Calu3 (cell line): ENCODE measurements at regions not wholly inside any gene's neighbourhood (a gene's known extent, or its start where the extent isn't known, plus 50 kb on each side); places are given as distances from the start of the nearest gene placed in this dataset.

Experiments used
- BruUV-seq: library from RNA; stranded (reverse); fragments of 400-500 nt; replicated peaks from 2 replicates; lab custom pipeline; 2021; lab: Mats Ljungman, UMichigan
- CTCF ChIA-PET: fragments of 300-600 bp; sonication (Branson Sonifier 250); formaldehyde crosslinking; loops from one replicate; lab custom pipeline; 2022; ENCODE audit warnings: antibody characterized with exemption; lab: Charles Lee
- DNase-seq: peaks from one replicate; pipeline ENCODE4 v3.0.0; 2022
- H3K27ac Mint-ChIP-seq: one replicate; pipeline ENCODE4 v1.8.0; 2022; ENCODE audit warnings: mixed read lengths; ENCODE audit not compliant: unreplicated experiment
- H3K27me3 Mint-ChIP-seq: one replicate; pipeline ENCODE4 v1.8.0; 2022; ENCODE audit warnings: mixed read lengths; ENCODE audit not compliant: unreplicated experiment
- H3K36me3 Mint-ChIP-seq: one replicate; pipeline ENCODE4 v1.8.0; 2022; ENCODE audit warnings: mild to moderate bottlenecking, moderate library complexity, mixed read lengths; ENCODE audit not compliant: insufficient read depth, unreplicated experiment
- H3K4me1 Mint-ChIP-seq: one replicate; pipeline ENCODE4 v1.8.0; 2022; ENCODE audit warnings: mild to moderate bottlenecking, low read depth, mixed read lengths; ENCODE audit not compliant: unreplicated experiment
- H3K4me3 Mint-ChIP-seq: one replicate; pipeline ENCODE4 v1.8.0; 2022; ENCODE audit warnings: mild to moderate bottlenecking, low read depth, moderate library complexity, mixed read lengths; ENCODE audit not compliant: unreplicated experiment
- H3K9me3 Mint-ChIP-seq: one replicate; pipeline ENCODE4 v1.8.0; 2022; ENCODE audit warnings: low read depth, mixed read lengths; ENCODE audit not compliant: unreplicated experiment
- CTCF ChIP-seq: fragments of 200-600 bp; IDR thresholded peaks from one replicate; pipeline ENCODE4 v1.8.0; 2022; ENCODE audit warnings: antibody characterized with exemption; ENCODE audit not compliant: unreplicated experiment
- intact Hi-C: fragments of 100-400 bp; cut with micrococcal nuclease; formaldehyde crosslinking; loops from one replicate; pipeline ENCODE4 v1.10.0; 2022; ENCODE audit not compliant: unreplicated experiment

- peak overlapping the region; percentile 50 for H3K27ac Mint-ChIP-seq
- H3K4me1 Mint-ChIP-seq = peaks cover 41% of the 10 kb centered on the region
- DNase-seq = peak; percentile 70
- no peaks in the 10 kb centered on the region for H3K27me3 Mint-ChIP-seq
- no peaks in the 10 kb centered on the region for H3K9me3 Mint-ChIP-seq
- BruUV-seq = no TSS peak
- TF ChIP-seq CTCF = no peak
- no peaks in the 10 kb centered on the region for H3K36me3 Mint-ChIP-seq
- CTCF ChIA-PET = interaction anchor here (0.8 to 1.4 kb wide), 2 partner anchors 68 to 69 kb away, joined by 3 to 4 read pairs; no protein-coding TSS in a partner anchor
- intact Hi-C loops = loop anchor here (5.0 to 10.0 kb wide), 3 partner anchors 59 to 151 kb away; partner anchors contain the start of gene BMP4
- H3K4me3 Mint-ChIP-seq = no peak overlapping the region
Observed at GRCh38 chr14:54105898-54106297, 149.3 kb upstream of the BMP4 start.

- peak overlapping the region; percentile 30 for H3K27ac Mint-ChIP-seq
- peaks cover 41% of the 10 kb centered on the region for H3K4me1 Mint-ChIP-seq
- peak overlapping the region; percentile 3 for H3K4me3 Mint-ChIP-seq
- DNase-seq = peak; percentile 11
- no peak for TF ChIP-seq CTCF
- H3K27me3 Mint-ChIP-seq = no peaks in the 10 kb centered on the region
- intact Hi-C loops = loop anchor here (5.0 to 10.0 kb wide), 3 partner anchors 60 to 152 kb away; partner anchors contain the start of gene BMP4
- BruUV-seq = no TSS peak
- H3K9me3 Mint-ChIP-seq = no peaks in the 10 kb centered on the region
- CTCF ChIA-PET = interaction anchor here (1.4 kb wide), 1 partner anchor 68 kb away, joined by 4 read pairs; no protein-coding TSS in a partner anchor
- H3K36me3 Mint-ChIP-seq = no peaks in the 10 kb centered on the region
Observed at GRCh38 chr14:54106661-54107377, 150.2 kb upstream of the BMP4 start.

- H3K9me3 Mint-ChIP-seq = no peaks in the 10 kb centered on the region
Observed at GRCh38 chr14:54108481-54109471, 152.2 kb upstream of the BMP4 start.

More at GRCh38 chr14:54108481-54109471, 152.2 kb upstream of the BMP4 start:
- Mint-ChIP-seq H3K4me3 (no peak overlapping the region), H3K36me3 (no peaks in the 10 kb centered on the region), H3K4me1 (peaks cover 41% of the 10 kb centered on the region), H3K27ac (peak overlapping the region; percentile 61), H3K27me3 (no peaks in the 10 kb centered on the region)
- intact Hi-C loops = loop anchor here (5.0 to 10.0 kb wide), 3 partner anchors 61 to 154 kb away; partner anchors contain the start of gene BMP4
- peak; percentile 39 for DNase-seq
- no peak for TF ChIP-seq CTCF
- no TSS peak for BruUV-seq
- CTCF ChIA-PET = no interaction called here
